Cardiac septum (tissue), 1 donor: ENCODE measurements at regions not wholly inside any gene's neighbourhood (a gene's known extent, or its start where the extent isn't known, plus 50 kb on each side); places are given as distances from the start of the nearest gene placed in this dataset.

Experiments used
- DNase-seq: peaks from one replicate; pipeline ENCODE4 v3.0.0-alpha.2; 2020; ENCODE audit warnings: low spot score
- intact Hi-C: fragments of 100-400 bp; cut with DNase I; formaldehyde crosslinking; loops from one replicate; pipeline ENCODE4 v1.14.0; 2022
- donor health status: DM: no; HTN: no; CAD: no.

- DNase-seq = no peak
- intact Hi-C loops = no loop called here
Measured at GRCh38 chr13:87344176-87344575, 327.0 kb upstream of the SLITRK5 start.

- DNase-seq = no peak
- intact Hi-C loops = no loop called here
Measured at GRCh38 chr13:87355451-87355850, 315.7 kb upstream of the SLITRK5 start.

- intact Hi-C loops = no loop called here
- no peak for DNase-seq
Measured at GRCh38 chr13:87356314-87356713, 314.9 kb upstream of the SLITRK5 start.

DNA sequence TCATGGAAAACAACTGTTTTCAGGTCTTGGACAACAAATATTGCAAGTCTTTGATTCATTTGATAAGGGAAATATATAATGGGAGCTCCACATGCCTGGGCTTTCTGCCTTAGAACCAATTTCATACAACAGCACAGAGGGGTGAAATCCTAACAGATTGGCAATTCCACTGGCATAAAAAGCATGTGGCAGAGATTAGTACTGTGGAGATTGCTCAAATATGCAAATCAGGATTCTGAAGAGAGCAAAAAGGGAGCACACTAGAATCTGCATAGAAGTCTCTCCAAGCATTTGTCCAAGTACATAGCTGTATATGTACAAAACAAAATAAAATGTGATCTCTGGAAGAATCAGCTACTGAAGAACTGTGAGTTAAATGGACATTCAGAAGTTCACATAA lies 312.9 kb upstream of the SLITRK5 start:
- DNase-seq = no peak
- intact Hi-C loops = no loop called here

DNA sequence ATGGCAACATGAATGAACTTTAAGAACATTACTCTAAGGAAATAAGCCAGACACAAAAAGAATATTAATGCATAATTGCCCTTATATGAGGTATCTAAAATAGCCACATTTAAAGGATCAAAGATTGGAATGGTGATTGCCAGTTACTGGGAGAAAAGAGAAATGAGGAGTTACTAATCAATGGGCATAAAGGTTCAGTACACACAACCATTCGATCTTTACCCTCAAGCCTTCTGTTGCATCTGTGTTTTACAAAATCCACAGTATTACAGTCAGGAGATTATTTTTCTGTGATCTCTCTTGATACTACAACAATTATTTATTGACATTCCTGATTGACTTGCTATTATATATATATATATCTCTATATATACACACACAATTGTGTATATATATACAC lies 310.0 kb upstream of the SLITRK5 start:
- DNase-seq = no peak
- intact Hi-C loops = no loop called here

DNA sequence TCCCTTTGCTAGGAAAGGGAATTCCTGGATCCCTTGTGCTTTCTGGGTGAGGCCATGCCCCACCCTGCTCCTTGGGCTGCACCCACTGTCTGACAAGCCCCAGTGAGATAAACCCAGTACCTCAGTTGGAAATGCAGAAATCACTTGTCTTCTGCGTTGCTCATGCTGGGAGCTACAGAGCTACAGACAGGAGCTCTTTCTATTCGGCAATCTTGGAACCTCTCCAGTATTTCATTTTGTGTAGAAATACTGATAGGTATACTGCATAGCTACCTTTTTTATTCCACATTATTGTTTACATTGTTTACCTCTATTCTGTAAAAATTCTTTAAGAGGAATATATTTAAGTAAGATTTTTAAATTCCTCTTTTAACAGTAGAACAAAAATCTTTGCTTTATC lies 302.5 kb upstream of the SLITRK5 start:
- no peak for DNase-seq
- intact Hi-C loops = no loop called here

DNA sequence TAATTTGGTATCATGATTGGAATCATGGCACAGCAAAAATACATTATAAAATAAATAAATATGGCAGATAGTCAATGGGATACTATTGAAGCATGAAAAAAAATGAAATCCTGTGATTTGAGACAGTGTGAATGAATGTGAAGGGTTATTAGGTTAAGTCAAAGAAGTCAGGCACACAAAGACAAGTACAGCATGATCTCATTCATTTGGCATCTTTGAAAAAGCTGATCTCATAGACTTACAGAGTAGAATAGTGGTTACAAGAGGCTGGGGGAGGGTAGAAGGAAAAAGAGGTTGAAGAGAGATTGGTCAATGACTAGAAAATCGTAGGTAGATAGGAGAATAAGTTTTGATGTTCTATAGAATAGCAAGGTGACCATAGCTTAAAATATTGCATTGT lies 295.1 kb upstream of the SLITRK5 start:
- intact Hi-C loops = no loop called here
- no peak for DNase-seq

- intact Hi-C loops = no loop called here
- DNase-seq = no peak
Measured at GRCh38 chr13:87384099-87384498, 287.1 kb upstream of the SLITRK5 start.

DNA sequence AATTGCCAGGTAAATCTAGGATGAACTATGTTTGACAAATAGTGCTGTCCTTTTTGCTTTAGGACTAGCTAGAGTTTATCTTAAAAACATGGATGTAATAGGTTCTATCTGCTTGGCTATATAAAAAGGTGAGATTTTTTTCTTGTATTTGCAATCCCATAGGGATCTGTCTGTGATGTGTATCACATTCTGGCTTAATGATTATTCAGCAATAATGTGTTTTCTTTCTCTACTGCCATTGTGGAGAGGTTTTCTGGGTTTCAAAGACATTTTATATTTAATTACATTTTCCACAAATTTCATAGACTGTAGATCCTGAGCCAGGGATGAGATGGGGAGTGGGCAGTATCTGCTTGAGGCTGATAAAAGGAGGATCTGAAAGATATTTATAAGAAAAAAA lies 277.8 kb upstream of the SLITRK5 start:
- intact Hi-C loops = no loop called here
- DNase-seq = no peak

DNA sequence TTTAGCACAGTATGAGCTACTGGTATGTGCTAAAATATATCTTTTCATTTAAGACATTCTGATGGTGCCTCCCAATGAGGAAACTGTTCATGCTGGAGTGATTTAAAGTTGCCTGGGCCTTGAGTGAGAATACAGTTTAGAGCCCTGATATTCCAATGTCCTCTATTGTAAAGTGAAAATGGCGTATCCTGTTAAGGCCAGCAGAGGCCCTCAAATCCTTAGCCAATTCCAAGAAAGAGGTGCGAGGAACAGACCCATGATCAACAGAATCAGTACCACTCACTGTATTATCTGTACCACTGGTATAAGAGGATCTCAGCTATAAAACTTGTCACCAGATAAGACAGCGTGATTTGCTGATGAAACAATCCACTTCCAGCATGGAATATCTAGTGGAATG lies 273.1 kb upstream of the SLITRK5 start:
- intact Hi-C loops = no loop called here
- no peak for DNase-seq

DNA sequence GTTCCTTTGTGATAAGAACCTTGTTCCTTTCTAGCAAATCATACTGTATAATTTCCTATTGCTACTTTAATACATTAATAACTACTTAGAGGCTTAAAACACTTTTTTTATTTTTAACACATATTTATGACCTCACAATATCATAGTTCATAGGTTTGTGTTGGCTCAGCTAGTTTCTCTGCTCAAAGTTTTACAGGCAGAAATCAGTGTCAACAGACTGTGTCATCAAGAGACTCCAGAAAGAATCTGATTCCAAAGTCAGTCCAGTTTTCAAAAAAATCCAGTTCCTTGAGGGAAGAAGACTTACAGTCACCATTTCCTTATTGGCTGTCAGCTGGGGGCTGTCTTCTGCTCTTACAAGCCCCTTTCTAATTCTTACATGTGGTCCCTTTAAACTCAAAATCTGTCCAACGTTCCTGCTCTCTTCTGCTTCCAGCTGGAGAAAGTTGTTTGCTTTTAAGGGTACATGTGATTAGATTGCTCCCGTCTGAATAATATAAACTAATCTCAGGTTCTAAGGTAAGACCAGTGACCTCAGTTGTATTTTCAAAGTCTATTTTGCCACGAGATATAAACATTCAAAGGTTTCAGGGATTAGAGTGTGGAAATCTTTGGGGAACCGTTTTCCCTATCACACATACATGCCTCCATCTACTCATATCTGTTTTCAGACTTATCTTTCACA lies 267.3 kb upstream of the SLITRK5 start:
- intact Hi-C loops = no loop called here
- DNase-seq = no peak

GRCh38 chr13:87426742-87427141 lies 244.4 kb upstream of the SLITRK5 start:
- intact Hi-C loops = no loop called here
- DNase-seq = no peak

- intact Hi-C loops = no loop called here
- DNase-seq = no peak
Measured at GRCh38 chr13:87444135-87444534, 227.0 kb upstream of the SLITRK5 start.

DNA sequence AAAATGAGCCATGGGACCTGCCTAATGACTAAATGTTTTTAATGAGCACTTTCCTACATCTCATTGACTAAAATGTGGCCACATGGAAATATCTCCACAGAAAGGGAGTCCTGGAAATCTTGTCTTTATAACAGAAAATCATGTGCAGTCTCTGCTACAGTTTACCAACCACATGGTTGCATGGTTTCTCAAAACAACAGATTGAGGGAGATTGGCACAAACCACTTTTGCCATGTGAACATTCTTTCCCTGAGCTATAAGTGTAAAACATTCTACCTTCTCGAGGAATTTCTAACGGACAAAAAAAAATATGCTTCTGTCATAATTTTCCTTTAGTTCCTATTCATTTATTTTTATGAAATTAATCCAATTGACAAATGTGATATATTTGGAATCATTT lies 218.9 kb upstream of the SLITRK5 start:
- DNase-seq = no peak
- intact Hi-C loops = no loop called here

DNA sequence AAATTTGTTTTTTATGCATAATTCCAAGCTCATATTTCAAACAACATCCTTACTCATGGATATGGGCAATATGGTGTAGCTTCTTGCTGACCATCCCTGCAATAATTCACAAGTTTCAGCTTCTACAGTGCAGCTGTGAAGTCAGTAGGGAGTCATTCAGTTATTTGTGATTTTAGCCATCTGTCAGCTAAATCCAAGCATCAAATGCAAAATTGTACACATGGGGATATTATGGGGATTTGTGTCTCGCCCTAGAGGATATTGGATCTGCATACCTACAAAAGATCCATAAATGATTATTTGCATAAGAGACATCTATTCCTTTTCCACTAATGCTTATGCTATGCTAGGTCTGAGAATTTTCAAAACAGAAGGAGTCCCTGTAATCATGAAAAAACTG lies 217.9 kb upstream of the SLITRK5 start:
- no peak for DNase-seq
- intact Hi-C loops = no loop called here

DNA sequence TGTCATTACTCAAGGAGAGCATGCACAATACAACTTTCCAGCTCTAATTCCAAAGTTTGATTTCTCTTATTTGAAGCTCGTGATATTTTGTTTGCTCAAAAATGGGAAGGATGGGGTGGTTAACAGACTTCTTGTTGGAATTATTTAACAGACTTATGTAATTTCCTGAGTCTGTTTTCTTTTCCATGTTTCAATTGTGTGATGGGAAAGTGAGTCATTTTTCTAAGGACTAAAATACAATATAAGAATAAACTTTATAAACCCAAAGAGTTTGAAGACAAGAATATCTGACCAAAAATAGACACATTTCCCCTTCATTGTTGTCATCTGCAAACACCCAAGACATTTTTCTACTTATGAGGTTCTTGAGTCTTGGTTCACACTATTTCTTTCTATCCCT lies 211.8 kb upstream of the SLITRK5 start:
- intact Hi-C loops = no loop called here
- no peak for DNase-seq

- intact Hi-C loops = no loop called here
- DNase-seq = no peak
Measured at GRCh38 chr13:87497426-87497825, 173.7 kb upstream of the SLITRK5 start.

DNA sequence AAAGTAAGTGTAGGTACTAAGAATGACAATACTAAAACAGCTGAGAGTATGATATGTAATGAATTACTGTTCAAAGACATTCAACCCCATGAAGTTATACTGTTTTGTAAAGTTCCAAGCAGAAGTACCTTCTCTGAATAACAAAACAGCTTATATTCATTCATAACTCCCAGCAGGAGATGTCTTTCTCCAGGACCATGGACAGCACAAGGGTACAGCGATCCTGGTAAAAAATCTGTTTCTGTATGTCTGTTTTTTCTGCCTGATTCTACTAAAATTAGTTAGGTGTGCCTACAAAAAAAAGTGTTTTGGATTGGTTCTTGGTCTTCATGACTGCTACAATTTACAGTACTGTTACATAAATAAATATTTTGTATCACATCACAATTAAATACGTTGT lies 172.5 kb upstream of the SLITRK5 start:
- no peak for DNase-seq
- intact Hi-C loops = no loop called here

DNA sequence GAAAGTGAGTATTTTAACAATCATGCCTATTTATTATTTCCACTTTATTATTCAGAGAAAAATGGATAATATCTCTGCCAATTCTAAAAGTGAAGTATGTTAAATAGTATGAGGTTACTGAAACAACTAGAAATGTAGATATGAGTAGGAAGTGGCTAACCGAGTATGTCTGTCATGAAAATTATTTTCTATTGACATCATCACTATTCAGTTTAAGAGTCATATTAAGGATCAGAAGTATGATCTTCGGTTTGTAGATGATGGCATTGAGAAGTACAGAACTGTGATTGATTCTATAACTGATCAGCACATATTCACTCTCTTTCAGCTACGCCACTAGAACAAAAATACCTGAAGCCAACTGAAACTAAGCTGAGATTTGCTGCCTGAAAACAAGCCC lies 146.4 kb upstream of the SLITRK5 start:
- intact Hi-C loops = no loop called here

GRCh38 chr13:87533776-87534175 lies 137.4 kb upstream of the SLITRK5 start:
- intact Hi-C loops = no loop called here

More for the DNA sequence above, 146.4 kb upstream of the SLITRK5 start:
- no peak for DNase-seq

GRCh38 chr13:87535911-87536310 lies 135.3 kb upstream of the SLITRK5 start:
- intact Hi-C loops = no loop called here
- no peak for DNase-seq

More at GRCh38 chr13:87533776-87534175, 137.4 kb upstream of the SLITRK5 start:
- no peak for DNase-seq

GRCh38 chr13:87536499-87536898 lies 134.7 kb upstream of the SLITRK5 start:
- intact Hi-C loops = no loop called here
- DNase-seq = no peak
